C4-2B (cell line): ENCODE measurements at regions not wholly inside any gene's neighbourhood (a gene's known extent, or its start where the extent isn't known, plus 50 kb on each side); places are given as distances from the start of the nearest gene placed in this dataset.

Experiments
- CTCF ChIP-seq: fragments of 450-650 bp; conservative IDR thresholded peaks from 2 replicates; pipeline ENCODE4 v1.5.1; 2017; ENCODE audit warnings: mild to moderate bottlenecking
- ZFX ChIP-seq: fragments of 450-650 bp; IDR thresholded peaks from 2 replicates; pipeline ENCODE4 v1.6.1; 2017

- TF ChIP-seq CTCF (no peak), ZFX (no peak)
Measured at GRCh38 chr15:70483513-70483912, 279.8 kb downstream of the UACA start.
